HG03460 (cell line): ENCODE measurements at regions not wholly inside any gene's neighbourhood (a gene's known extent, or its start where the extent isn't known, plus 50 kb on each side); places are given as distances from the start of the nearest gene placed in this dataset.

Source experiments
- ATAC-seq: cut with Tn5 transposase; IDR thresholded peaks from one replicate; pipeline ENCODE4 v1.9.1; 2021; ENCODE audit not compliant: unreplicated experiment

DNA sequence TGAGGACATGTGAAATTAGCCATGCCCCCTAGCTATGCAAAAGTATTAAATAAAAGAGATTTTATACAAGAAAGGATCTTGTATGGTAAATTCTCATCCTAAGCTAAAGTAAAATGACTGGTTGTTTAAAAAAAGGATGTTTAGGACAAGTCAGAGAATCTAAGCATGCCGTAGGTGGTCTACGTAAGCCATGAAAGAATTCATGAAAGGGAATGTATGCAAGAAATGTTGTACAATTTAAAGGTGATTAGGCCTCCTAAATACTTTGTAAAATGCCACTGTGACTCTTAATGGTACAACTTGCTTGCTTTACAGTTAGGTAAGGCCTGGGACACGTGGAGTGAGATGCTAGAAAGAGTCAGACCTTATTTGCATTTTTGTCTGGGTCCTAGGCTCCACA is 209.0 kb downstream of the EFHB start:
- no peak for ATAC-seq

DNA sequence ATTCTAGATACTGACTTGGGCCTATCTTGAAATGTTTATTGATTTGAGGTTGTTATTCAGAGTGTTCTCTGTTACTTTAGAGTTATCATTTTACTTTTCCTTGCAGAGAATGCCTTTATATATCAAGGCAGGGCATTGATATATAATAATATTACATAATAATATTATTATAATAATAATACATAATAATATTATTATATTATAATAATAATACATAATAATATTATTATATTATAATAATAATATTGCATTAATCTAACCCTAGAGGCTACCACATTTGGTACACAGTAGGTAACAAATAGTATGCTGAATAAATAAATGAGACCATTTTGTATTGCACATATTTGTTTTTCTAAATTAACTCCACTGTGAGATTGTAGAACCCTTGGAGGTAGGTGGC is 216.3 kb downstream of the EFHB start:
- no peak for ATAC-seq

DNA sequence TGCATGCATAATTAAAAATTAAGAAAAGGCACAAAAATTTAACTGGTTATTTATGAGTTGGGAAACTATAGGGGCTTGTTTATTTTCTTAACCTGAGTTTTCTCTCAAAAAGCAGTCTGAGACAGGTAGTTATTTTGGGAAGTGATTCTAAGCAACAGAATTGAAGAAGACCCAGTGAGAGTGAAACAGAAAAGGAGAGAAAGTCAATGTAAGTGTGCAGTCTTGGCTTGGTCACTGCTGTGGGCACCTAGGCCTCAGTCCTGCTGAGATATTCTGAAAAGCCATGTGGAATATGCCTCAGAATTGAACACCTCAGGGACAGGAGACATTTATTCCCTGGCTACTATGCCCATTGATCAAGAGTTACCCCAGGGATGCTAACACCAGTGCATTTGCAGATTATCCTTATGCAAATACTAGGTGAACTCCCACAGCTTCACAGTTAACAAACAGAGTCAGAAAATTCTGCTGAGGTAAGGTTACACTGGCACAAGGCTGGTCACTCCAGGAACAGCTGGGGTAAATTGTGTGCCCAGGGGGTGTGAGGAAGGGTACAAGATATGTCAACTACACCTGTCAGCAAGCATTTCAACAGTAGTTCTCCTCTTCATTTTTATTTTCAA is 222.7 kb downstream of the EFHB start:
- ATAC-seq = no peak

DNA sequence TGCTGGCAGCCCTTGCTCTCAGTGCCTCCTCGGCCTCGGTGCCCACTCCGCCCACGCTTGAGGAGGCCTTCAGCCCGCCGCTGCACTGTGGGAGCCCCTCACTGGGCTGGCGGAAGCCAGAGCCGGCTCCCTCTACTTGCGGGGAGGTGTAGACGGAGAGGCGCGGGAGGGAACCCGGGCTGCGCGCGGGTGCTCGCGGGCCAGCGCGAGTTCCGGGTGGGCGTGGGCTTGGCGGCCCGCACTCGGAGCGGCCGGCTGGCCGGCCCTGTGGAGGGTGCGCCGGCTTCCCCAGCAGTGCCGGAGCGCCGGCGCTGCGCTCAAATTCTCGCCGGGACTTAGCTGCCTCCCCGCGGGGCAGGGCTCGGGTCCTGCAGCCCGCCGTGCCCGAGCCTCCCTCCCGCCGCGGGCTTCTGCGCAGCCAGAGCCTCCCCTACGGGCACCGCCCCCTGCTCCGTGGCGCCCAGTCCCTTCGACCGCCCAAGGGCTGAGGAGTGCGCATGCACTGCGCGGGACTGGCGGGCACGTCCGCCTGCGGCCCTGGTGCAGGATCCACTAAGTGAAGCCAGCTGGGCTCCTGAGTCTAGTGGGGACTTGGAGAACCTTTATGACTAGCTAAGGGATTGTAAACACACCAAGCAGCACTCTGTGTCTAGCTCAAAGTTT is 231.5 kb downstream of the EFHB start:
- no peak for ATAC-seq

DNA sequence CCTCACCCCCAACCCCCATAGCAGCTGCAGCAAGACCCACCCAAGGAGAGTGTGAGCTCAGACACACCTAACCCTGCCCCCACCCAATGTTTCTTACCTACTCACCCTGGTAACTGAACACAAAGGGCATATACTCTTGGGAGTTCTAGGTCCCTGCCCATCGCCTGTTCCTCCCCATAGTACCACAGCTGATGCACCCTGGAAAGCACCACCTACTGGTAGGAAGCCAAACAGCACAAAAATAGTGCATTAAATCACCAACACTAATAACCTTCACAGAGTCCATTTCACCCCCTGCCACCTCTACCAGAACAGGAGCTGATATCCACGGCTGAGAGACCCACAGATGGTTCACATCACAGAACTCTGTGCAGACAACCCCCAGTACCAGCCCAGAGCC is 245.2 kb downstream of the EFHB start:
- ATAC-seq = no peak

DNA sequence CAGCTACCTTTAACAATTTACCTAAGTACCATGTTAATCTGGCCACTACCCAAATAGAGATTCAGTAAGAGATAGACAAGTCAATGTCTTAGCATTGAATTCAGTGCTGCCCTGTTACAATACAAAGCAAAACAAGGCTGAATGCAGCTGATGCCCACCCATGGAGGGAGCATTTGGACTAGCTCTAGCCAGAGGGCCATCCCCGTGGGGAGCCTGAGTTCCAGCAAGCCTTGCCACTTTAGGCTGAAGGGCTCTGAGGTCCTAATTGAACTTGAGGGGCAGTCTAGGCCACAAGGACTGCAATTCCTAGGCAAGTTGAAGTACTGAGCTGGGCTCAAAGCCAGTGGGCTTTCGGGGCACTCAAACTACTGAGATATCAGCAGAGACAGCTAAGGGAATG is 265.9 kb downstream of the EFHB start:
- no peak for ATAC-seq

DNA sequence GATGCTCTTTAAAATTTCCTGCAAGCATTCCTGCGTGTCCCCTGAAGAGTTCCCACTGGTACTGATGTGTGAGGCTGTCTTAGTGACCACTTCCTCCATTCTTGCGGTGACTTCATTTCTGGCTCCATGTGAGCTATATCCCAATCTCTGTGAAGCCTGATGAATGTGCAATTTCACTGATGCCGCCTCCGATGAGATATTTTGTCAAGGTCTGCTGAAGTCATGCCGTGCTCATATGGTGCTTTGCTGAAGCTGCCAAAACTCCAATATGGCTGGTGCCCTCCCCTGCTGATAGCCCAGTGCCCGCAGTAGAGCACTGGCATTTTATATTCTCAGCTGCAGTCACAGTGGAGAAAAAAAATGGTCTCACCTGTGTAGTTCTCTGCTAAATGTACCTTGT is 271.5 kb downstream of the EFHB start:
- no peak for ATAC-seq

DNA sequence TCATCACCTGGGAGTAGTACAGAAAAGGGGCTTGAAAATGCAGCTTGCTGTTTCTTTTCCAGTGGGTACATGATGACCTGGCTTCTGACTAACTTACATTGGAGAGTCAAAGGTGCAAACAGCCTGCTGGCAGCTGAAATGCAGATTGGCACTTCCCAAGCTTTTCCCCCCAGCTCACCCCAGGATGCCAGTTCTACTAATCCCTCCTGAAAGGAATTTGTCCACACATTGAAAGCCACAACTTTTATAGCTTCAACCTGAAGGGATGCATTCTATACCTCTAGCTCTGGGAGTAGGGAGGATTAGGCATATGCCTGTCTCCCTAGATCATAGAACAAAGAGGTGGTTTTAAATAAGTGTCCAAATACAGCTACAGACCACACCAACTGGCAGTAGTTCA is 281.7 kb downstream of the EFHB start:
- ATAC-seq = no peak

DNA sequence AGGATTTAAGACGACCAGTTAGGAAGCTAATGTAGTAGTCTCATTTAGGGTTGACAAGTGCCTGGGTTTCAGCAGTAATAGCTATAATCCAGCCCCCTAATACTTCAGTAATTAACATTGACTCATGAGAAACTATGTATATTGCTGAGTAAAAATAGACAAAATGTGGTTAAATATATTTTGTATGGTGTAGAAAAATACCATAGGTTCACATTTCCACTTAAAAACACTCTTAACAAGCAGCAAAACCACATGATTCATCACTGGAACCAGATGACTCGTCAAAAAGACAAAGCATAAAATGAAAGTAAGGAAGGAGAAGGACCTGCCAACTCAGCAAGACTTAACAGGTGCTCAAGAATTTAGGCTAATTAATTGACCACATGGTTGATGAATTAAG is 288.9 kb downstream of the EFHB start:
- no peak for ATAC-seq

DNA sequence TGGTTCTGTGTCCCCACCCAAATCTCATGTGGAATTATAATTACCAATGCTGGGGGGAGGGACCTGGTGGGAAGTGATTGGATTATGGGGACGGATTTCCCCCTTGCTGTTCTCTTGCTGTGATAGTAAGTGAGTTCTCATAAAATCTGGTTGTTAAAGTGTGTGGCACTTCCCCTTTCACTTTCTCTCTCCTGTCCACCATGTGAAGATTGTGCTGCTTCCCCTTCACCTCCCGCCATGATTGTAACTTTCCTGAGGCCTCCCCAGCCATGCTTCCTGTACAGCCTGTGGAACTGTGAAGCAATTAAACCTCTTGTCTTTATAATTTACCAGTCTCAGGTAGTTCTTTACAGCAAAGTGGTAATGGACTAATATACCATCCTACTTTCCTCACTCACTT is 289.6 kb downstream of the EFHB start:
- ATAC-seq = no peak

DNA sequence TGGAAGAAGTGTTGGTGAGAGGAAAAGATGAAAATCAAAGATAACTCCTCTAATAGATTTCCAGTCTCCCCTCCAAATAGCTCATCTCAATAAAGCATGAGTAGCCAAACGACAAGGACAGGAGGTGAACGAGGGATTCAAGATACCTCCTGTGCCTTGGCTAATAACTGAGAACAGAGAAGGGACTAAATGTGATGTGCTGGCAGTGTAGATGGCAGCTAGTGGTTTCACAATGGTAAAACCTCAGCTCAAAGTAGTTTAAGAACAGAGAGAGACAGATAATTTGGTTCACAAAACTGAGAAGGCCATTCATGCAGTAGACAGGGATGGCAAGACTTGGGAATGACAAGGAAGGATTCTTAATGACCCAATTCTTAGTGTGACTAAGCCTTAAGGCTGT is 292.6 kb downstream of the EFHB start:
- ATAC-seq = no peak

DNA sequence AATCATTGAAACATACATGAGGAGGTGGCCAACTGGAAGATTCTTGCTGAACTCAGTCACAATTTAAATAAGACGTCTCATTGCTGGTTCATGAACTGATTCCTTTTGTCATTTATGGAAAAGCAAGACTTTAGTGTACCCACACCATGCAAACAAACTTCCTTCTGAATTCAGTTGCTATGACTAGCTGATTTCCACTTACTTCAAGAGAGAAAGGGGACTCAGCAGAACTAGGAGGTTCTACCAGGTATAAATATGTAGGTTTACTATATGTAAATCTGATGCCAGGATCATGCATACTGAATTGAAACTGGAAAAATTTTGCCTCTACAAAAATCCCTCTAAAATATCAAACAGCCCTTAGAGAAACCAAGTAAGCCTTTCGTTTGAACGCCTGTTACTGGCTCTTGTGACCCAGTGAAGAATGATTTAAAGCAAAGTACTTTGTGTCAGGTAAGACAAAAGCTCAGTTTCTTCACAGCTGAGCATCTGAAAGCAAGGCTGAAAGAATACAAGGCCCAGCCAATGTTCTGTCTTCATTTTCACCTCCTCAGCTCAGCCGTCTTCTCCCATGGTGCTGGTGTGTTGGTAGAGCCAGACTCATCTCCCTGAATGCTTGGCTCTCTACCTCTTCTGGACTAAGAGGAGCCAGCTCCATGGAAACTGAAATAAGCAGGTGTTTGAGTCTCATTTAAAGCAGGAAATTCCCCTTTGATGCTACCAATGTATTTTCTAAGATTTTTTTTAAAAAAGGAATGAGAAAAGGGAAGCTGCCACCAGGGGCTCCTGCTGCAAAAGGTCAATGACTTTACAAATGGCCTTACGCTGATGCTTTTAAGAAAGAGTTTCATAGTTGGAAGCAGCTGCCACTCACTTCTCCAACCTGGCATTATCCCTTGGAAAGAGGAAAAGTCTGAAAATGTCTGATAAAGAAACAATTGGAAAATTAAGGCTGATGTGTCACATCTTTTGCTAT is 301.6 kb downstream of the EFHB start:
- no peak for ATAC-seq

DNA sequence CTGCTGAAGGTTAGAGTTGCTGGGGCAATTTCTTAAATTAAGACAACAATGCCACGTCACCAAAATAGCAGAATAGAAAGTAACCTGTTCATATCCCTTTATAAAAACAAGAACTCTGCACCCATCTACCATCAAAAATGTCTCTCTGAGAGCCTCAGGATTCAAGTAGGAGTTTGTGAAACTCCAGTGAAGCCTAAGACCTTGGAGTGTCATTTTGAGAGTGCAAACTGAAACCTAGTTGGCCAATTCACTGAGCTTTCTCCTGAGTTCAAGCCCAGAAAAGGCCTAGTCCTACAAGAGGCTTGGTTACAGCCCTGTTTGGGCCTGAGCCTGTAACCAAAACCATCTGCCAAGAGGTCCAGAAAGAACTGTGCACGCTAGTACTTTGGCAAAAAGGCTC is 335.1 kb downstream of the EFHB start:
- peak; percentile 59 for ATAC-seq

DNA sequence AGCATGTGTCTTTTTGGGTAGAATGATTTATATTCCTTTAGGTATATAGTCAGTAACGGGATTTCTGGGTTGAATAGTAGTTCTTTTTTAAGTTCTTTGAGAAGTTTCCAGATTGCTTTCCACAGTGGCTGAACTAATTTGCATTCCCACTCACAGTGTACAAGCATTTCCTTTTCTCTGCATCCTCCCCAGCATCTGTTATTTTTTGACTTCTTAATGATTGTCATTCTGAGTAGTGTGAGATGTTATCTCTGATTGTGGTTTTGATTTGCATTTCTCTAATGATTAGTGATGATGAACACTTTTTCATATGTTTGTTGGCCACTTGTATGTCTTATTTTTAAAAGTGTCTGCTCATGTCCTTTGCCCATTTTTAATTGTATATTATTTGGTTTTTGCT is 337.6 kb downstream of the EFHB start:
- peak; percentile 75 for ATAC-seq

DNA sequence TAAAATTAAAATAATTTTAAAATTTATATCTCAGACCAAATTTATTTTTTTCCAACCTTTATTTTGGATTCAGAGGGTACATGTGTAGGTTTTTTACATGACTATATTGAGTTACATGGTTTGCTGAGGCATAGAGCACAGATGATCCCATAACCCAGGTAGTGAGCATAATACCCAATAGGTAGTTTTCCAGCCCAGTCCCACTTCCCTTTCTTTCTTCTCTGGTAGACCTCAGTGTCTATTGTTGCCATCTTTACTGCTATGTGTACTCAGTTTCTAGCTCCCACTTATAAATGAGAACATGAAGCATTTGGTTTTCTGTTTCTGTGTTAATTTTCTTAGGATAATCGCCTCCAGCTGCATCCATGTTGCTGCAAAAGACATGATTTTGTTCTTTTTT is 338.1 kb downstream of the EFHB start:
- no peak for ATAC-seq
